Smooth muscle cell (in vitro differentiated cells): ENCODE measurements at regions not wholly inside any gene's neighbourhood (a gene's known extent, or its start where the extent isn't known, plus 50 kb on each side); places are given as distances from the start of the nearest gene placed in this dataset.

ENCODE experiments used
- DNase-seq: peaks from one replicate; lab custom pipeline; 2025; ENCODE audit not compliant: unreplicated experiment; lab: John Stamatoyannopoulos, UW
- H2AFZ ChIP-seq: fragments of 200-600 bp; sonication (generic); 2 replicates; pipeline ENCODE4 v1.6.0; 2016; ENCODE audit warnings: antibody characterized with exemption, low read depth, mild to moderate bottlenecking
- H3F3A ChIP-seq: fragments of 200-600 bp; sonication (generic); 2 replicates; pipeline ENCODE4 v1.6.0; 2017; ENCODE audit warnings: antibody characterized with exemption, low read depth
- H3K27ac ChIP-seq: fragments of 200-600 bp; sonication (generic); 2 replicates; pipeline ENCODE4 v1.5.1; 2016; ENCODE audit warnings: low read depth, mild to moderate bottlenecking
- H3K27me3 ChIP-seq: fragments of 200-600 bp; sonication (generic); 2 replicates; pipeline ENCODE4 v1.6.1; 2016; ENCODE audit warnings: low read depth, mild to moderate bottlenecking
- H3K36me3 ChIP-seq: fragments of 200-600 bp; sonication (generic); 2 replicates; pipeline ENCODE4 v1.5.1; 2016; ENCODE audit warnings: low read depth
- H3K4me1 ChIP-seq: fragments of 200-600 bp; sonication (generic); 2 replicates; pipeline ENCODE4 v1.5.1; 2016; ENCODE audit warnings: low read depth
- H3K4me2 ChIP-seq: fragments of 200-600 bp; sonication (generic); 2 replicates; pipeline ENCODE4 v1.6.0; 2016; ENCODE audit warnings: mild to moderate bottlenecking
- H3K4me3 ChIP-seq: fragments of 200-600 bp; sonication (generic); 2 replicates; pipeline ENCODE4 v1.5.1; 2016; ENCODE audit warnings: mild to moderate bottlenecking
- H3K79me2 ChIP-seq: fragments of 200-600 bp; sonication (generic); 2 replicates; pipeline ENCODE4 v1.6.0; 2016; ENCODE audit warnings: low read depth, mild to moderate bottlenecking
- H3K9ac ChIP-seq: fragments of 200-600 bp; sonication (generic); 2 replicates; pipeline ENCODE4 v1.6.0; 2016; ENCODE audit warnings: low read depth
- H3K9me3 ChIP-seq: fragments of 200-600 bp; sonication (generic); replicated peaks from 2 replicates; pipeline ENCODE4 v1.5.1; 2016; ENCODE audit warnings: low read depth
- H4K20me1 ChIP-seq: fragments of 200-600 bp; sonication (generic); 2 replicates; pipeline ENCODE4 v1.6.0; 2016; ENCODE audit warnings: low read depth
- CTCF ChIP-seq: fragments of 200-600 bp; sonication (generic); IDR thresholded peaks from 2 replicates; pipeline ENCODE4 v1.5.1; 2017; ENCODE audit warnings: borderline replicate concordance, mild to moderate bottlenecking, antibody characterized with exemption; ENCODE audit not compliant: insufficient read depth, poor library complexity, severe bottlenecking
- WGBS: methylation state at CpG from one replicate; pipeline ENCODE4 v1.1.7; 2016; ENCODE audit warnings: low lambda C conversion rate; 5-methylcytosine and 5-hydroxymethylcytosine counted together

DNA sequence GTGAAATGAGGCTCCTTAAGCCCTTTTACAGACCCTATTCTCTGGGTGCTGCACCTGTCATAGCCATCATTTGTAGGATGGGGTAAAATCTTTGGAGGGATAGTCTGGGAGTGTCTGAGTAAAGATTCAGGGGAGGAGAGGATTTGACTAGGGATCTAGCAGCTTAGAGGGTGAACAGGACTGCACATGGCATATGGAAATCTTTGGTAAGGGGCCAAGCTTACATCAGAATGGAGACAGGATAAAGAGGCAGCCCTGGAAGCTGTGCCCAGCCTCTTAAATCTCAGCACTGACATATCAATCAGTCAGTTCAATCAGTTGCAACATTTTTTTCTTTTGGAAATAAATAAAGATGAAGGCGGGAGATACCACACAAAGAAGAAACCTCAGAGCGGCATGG is 301.8 kb upstream of the CADM1 start:
- Histone ChIP-seq H3K9ac (no peak overlapping the region), H3K27ac (no peak overlapping the region), H3K4me2 (no peak overlapping the region), H3K4me3 (no peak overlapping the region), H3K79me2 (no peaks in the 10 kb centered on the region), H3K4me1 (no peaks in the 10 kb centered on the region), H4K20me1 (no peaks in the 10 kb centered on the region), H2AFZ (no peak overlapping the region), H3K9me3 (no peaks in the 10 kb centered on the region), H3K27me3 (no peaks in the 10 kb centered on the region), H3K36me3 (no peaks in the 10 kb centered on the region), H3F3A (no peaks in the 10 kb centered on the region)
- no peak for DNase-seq
- 98% methylated on average over 2 of the region's 2 CpGs for WGBS
- no peak for TF ChIP-seq CTCF

- WGBS: 97% methylated on average over 2 of the region's 2 CpGs
- Histone ChIP-seq H3K4me2 (no peak overlapping the region), H3K36me3 (no peaks in the 10 kb centered on the region), H3K4me3 (no peak overlapping the region), H3K27ac (no peak overlapping the region), H3K9ac (no peak overlapping the region), H3F3A (no peaks in the 10 kb centered on the region), H3K9me3 (no peaks in the 10 kb centered on the region), H3K4me1 (no peaks in the 10 kb centered on the region), H4K20me1 (no peaks in the 10 kb centered on the region), H3K79me2 (no peaks in the 10 kb centered on the region), H2AFZ (no peak overlapping the region), H3K27me3 (no peaks in the 10 kb centered on the region)
- no peak for DNase-seq
- no peak for TF ChIP-seq CTCF
Measured at GRCh38 chr11:115803073-115803740, 299.0 kb upstream of the CADM1 start.

DNA sequence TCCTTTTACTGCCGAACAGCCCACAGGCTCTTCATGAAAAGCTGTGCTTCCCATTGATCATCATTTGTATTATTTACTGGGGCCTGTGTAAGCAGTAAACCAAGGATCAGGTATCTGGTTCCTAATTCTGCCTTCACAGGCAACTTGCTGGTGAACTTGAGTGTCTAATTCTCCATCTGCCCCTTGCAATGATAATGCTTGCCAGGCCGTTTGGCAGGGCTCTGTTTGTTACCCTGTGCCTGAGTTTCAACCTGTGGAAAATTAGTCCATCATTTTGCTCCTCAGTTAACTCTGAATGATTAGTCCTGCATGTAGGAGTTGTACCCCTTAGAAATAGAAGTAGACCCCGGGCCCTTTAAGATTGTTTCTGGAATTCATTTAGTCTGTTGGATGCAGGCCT is 298.4 kb upstream of the CADM1 start:
- 97% methylated on average over 3 of the region's 3 CpGs for WGBS
- Histone ChIP-seq H3F3A (no peaks in the 10 kb centered on the region), H3K9me3 (no peaks in the 10 kb centered on the region), H3K27me3 (peaks cover 2% of the 10 kb centered on the region), H3K9ac (no peak overlapping the region), H3K4me2 (no peak overlapping the region), H3K36me3 (no peaks in the 10 kb centered on the region), H3K79me2 (no peaks in the 10 kb centered on the region), H3K4me3 (no peak overlapping the region), H3K4me1 (no peaks in the 10 kb centered on the region), H2AFZ (no peak overlapping the region), H4K20me1 (no peaks in the 10 kb centered on the region), H3K27ac (no peak overlapping the region)
- no peak for DNase-seq
- TF ChIP-seq CTCF: no peak

- TF ChIP-seq CTCF: no peak
- Histone ChIP-seq H3K4me1 (no peaks in the 10 kb centered on the region), H3K9ac (no peak overlapping the region), H3K79me2 (no peaks in the 10 kb centered on the region), H4K20me1 (no peaks in the 10 kb centered on the region), H3F3A (no peaks in the 10 kb centered on the region), H3K27ac (no peak overlapping the region), H3K27me3 (peaks cover 5% of the 10 kb centered on the region), H3K4me3 (no peak overlapping the region), H3K4me2 (no peak overlapping the region), H2AFZ (no peak overlapping the region), H3K9me3 (no peaks in the 10 kb centered on the region), H3K36me3 (no peaks in the 10 kb centered on the region)
- WGBS: 75% methylated on average over 6 of the region's 6 CpGs
- DNase-seq: no peak
Measured at GRCh38 chr11:115792903-115793302, 288.7 kb upstream of the CADM1 start.
